HUDEP-2 (cell line): ENCODE measurements at regions not wholly inside any gene's neighbourhood (a gene's known extent, or its start where the extent isn't known, plus 50 kb on each side); places are given as distances from the start of the nearest gene placed in this dataset.
A peak's percentile ranks its signal among the peaks of the same experiment; 100 is the strongest.

ENCODE experiments used
- DNase-seq, 76 experiments: peaks; one replicate each; lab custom pipeline; 2025; ENCODE audit not compliant: unreplicated experiment in 76 of 76; lab: John Stamatoyannopoulos, UW

DNA sequence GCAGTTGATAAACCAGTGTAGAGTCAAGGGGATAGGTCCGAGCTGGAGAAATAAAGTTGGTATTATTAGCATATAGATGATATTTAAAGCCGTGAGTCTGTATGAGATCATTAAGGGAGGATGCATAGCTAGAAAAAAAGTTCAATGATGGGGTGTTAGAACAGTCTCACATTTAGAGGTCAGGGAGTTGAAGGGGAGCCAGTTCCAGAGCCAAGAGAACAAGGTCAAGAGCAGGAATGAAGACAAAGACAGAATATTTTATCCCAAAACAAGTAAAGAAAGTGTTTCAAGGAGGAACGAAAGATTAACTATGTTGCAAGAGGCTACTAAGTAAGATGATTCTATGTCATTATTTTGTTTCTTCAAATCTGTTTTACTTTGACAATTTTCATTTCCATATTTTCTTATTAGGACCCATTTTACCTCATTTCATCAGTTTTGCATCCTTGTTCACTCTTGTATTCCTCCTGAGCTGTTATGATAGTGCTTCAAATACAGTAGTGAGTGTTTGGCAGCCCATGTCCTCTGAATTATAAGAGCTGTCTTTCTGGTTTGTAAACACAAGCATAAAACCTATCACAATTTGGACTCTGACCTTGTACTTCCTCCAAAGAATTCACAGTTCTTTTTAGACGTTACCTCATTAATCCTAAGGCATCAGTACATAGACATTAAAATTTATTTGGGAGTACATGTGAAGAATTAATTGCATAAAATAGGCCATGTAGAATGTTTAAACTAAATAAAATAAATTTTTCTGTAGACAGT is 695.7 kb upstream of the NECTIN3 start:
- DNase-seq: no peak

DNA sequence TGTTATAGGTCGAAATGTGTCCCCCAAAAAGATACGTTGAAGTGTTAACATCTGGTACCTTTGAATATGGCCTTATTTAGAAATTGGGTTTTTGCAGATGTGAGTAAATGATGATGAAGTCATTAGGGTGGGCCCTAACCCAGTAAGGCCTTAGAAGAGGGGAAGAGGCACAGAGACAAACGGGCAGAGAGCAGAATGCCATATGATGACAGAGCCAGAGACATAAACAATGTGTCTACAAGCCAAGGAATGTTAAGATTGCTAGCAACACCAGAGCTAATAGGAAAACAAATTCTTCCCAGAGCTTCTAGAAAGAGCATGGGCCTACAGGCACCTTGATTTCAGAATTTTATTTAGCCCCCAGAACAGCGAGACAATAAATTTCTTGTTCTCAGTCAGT is 693.1 kb upstream of the NECTIN3 start:
- no peak for DNase-seq

DNA sequence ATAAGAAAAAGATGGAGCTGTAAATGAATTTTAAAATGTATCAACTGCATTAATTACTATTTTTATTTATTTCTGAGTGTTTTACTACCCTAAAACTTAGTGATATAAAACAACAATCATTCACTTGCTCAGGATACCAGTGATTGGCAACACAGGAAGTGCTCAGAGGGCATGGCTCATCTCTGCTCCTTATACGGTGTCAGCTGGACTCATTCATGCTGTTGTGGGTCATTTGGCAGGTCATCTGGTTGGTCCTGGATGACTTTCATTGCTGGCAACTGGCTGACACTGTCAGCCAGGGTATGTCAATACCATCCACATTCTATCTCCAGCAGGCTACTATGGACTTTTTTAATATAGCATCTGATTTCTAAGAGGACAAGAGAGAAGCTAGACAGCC is 689.6 kb upstream of the NECTIN3 start:
- no peak for DNase-seq

DNA sequence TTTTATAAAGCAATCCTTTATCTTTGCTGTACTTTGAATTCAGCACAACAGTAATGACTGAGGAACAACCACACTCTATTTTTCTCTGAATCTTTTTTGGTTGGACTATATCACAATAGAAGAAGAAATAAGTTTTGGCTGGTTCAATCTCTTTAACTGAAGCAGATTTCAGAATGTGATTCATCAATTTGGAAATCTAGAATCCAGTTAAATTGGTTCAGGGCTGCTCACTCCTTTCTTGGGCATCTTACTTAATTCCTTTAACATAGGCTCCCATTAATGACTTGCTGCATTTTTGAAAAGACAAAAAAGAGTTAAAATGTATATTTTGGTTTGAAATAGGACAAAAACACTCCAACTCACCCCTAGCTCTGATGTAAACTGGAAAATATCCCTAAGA is 688.3 kb upstream of the NECTIN3 start:
- DNase-seq: no peak

DNA sequence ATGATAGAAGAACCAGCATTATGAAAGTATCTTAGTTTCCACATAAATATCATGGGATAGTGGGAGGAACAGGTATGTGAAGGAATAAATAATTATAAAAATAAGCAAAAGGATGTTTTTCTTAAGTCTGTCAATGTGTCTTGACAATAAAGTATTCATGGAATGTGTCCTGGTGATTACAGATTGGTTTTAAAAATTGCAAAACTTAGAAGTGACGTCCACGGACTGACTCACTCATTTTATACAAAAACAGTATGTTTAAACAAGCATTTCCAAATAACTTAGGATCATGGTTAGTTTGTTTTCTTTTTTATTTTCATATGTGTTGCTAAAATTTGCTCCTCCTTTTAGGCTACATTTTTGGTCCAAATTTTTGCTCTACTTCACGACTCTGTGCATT is 687.0 kb upstream of the NECTIN3 start:
- no peak for DNase-seq

DNA sequence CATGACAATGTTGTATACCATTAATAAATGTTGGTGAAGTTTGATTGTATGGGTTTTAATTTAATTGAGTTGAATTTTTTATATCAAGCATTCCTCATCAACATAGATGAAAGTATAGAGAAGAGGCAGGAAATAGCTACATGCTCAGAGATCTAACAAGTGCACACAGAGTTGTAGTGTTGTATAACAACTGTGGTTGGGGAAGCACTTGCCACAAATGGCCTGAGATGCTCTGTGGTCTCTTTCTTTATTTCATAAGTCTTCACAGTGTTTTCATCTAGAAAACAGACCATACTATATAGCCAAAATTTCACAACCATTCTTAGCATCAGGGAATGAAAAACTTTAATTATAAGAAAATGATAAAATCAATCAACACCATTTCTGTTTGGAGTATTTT is 682.6 kb upstream of the NECTIN3 start:
- no peak for DNase-seq

DNA sequence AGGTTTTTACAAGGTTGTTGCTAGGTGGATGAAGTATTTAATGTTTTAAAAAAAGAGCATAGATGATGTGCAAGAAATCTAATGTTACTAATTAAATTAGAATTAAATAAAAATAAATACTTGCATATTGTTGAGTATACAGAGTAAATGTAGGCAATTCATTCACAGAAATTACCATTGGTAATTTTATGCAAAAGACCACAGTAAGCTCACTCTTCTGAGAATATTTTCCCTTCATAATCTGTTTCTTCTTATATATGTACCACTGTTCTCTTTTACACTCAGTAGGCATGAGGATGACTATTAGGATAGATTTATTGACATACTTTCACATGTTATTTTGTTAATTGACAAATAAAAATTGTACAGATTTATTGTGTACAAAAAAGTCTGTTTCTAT is 681.2 kb upstream of the NECTIN3 start:
- no peak for DNase-seq

DNA sequence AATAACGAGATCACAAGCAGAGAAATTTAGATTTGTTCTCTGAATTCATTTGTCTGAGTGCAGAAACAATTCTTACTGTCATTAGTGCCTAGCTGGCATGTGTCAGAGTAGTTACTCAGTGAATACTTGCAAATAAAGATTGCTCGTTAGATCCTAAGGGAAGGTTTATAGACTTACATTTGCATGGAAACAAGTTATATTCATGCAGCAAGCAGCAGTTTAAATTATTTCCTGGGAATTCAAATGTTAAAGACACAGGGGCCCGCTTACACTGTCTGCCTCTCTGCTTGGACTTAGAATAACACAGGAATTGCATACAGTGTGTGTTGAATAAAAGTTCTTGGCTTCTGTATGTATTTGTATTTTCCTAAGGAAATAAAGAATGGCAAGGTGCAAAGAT is 680.6 kb upstream of the NECTIN3 start:
- no peak for DNase-seq

DNA sequence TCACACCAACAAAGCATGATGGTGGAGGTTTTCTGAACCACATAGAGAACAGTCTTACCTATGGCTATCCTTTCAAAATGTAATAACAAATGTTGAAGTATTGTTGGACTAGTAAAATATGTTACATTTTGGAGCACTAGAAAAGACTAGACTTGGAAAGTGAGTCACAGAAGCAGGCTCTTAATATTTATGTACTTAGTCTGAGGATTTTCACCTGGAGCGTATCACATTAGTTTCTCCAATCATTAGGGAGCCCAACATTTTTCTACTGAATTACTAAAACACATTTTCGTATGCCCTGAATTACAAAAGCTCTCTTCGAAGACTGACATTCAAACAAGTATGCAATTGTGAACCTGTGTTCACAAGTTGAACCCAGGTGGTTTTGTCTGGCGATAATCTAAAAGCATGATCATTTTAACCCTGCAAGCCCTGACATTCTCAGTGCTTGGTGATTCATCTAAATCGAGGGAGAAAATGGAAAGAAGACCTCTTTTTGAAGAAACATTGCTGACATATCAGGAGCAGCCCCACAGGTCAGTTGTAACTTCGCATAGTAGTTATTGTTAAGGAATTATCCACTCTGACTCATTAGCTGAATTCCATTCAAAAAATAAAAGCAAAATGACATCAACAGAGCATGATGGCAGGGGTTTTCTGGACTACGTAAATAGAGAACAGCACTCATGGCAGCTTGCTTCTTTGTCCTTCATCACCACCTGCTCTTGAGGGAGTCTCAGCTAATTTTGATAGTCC is 679.8 kb upstream of the NECTIN3 start:
- no peak for DNase-seq

DNA sequence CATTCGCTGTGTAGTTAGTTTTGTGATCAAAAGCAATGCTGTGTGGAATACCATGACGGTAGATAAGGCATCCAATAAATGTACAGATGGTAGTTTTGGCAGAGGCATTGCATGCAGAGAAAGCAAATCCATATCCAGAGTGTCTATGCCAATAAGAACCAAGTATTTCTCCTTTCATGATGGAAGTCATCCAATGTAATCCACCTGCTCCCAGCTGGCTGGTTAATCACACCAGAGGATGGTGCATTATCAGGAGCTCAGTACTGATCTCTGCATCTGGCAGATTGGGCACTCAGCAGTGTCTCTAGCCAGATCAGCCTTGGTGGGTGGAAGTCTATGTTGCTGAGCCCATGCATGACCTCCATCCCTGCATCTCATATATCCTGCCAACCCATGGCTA is 677.7 kb upstream of the NECTIN3 start:
- DNase-seq: no peak

DNA sequence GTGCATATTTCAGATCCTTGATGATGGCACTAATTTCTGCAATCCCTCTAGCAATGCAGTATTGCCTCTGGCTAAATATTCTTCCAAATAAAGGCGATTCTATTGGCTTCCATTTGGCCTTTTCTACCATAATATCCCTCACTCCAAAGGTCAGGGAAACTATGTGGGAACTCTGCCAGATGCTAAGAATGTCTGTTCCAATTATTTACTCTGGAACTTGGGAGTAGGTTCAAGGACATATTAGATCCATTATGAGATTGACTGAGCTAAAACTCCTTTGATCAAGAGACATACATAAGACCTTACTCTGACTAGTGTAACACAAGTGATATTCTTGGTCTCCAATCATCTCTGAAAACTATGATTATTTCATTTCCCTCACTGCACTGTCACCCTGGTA is 674.5 kb upstream of the NECTIN3 start:
- no peak for DNase-seq

DNA sequence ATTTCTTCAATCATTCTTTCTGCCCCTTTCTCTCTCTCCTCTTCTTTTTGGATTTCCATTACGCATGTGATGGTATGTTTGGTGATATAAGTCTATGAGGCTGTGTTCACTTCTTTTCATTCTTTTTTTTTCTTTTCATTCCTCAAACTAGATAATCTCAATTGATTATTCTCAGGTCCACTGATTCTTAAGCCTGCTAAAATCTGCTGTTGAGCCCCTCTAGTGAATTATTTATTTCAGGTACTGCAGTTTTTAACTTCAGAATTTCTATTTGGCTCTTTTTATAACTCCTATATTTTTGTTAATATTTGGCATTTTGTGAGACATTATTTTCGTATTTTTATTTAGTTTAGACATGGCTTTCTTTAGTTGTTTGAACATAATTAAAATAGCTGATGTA is 671.3 kb upstream of the NECTIN3 start:
- no peak for DNase-seq

DNA sequence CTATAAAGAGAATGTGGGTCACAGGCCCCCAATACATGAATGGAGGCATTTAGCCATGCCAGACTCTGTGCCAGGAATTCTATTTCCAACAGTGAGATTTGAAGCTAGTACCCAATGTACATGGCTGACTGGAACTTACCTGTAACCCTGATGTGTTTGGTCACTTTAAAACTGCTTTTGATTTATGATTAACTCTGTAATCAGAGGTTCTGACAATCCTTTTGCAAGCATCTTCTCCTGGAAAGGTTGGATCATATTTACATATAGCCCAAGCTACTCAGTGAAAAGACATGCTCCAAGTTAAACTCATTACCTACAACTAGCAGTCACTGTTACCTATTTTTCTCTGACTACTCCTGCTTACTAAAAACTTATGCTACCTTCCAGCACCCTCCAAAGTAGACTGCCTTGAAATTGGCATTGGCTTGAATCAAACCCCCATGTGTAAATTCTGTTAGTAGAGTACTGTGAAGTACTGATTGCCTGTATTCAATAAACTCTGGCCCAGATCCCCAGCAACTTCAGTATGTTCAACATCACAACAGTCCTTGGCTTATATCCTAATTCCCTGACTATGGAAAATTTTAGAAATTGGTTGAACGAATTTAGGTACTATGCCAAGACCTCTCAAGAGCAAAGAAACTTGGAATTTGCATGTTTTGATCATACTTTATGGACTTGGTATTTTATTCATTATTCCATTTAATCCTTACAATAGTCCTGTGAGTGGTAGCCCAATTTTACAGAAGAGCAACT is 665.6 kb upstream of the NECTIN3 start:
- DNase-seq: no peak

DNA sequence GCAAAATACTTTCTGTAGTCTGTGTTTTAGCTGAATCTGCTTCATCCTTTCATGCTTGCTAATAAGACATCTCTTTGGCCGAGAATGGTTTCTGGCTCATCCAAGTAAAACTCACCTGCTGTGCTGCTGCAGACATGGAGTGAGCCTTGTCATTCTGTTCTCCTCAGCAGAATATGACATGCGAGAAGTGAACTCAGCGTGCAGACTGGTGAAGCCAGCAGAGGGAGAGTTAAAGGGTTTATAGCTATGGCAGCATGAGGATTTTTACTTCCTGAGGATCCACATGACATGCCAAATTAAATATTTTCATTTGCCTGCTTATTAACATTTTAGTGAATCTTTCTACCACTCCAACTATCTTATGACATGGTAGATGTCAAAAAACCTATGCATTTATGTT is 658.4 kb upstream of the NECTIN3 start:
- no peak for DNase-seq

DNA sequence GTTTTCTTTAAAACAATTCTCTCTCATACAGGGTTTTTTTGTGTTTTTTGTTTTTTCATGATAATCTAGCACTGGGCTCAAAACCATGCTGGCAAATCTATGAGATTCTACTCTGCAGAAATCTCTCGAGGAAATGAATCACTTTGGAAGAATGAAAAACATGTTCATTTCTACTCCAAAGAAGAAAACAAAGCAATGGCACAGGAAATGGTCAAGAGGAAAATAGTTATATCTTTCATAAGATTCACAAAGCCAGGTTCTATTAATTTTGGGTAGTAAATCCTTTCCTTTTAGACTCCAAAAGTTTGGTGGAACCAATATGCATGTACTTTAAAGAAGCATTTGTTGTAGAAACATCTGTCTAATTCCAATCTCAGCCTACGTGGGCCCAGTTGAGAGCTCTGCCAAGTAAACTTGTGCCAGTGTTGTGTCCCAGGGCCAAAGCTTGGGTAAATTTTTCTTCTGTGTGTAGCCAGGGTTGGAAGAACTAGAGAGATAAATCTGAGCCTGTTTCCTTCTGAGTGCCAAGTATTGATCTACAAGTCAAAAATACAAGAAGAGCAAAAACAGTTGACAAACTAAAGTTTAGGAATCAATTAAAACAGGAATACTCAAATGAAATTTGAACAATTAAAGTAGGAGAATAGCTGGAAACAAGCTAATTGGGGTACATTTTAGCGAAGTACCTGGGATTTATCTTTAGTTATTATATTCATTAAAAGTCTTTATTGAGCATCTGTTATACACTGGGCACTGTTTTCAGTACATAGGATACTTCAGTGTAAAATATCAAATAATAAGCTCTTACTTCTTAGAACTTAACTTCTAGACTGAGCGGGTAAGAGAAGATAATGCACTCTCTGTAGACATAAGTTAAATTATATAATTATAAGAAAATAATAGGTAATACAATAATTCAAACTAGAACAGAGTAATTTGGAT is 657.5 kb upstream of the NECTIN3 start:
- no peak for DNase-seq

DNA sequence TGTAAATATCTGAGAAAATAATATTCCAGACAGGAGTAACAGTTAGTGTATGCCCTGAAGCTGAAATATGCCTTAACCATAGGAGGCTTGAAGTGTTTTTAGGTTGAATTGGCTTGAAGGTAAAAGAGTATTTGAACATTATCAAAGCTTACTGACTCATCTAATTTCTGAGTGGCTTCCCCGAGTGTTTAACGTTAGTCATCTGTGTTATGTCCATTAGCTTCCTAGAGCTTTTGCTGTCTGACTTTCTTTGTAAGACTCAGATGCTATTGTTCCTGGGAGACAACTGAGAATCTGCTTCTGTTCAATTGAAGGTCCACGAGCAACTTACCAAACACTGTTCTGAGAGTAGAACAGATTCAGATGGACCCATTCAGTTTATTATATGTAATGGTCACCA is 656.8 kb upstream of the NECTIN3 start:
- no peak for DNase-seq

DNA sequence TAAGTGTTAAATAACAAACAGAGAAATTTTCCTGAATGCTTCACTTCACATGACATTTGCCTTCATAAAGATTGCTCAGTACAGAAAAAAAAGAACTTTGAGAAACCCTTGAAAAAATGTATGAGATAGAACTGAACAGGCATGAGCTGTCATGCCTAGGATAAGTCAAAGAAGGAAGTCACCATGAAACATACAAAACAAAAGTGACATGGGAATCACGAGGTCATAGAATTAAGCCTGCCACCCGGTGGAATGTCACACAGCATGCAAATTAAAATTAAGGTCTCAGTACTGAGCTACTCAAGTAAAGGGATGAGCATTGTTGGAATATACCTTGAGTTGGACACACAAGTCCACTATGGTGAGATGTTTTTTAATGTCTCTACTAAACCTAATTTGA is 652.5 kb upstream of the NECTIN3 start:
- DNase-seq: peak in 1 of 76 experiments; percentile 0

DNA sequence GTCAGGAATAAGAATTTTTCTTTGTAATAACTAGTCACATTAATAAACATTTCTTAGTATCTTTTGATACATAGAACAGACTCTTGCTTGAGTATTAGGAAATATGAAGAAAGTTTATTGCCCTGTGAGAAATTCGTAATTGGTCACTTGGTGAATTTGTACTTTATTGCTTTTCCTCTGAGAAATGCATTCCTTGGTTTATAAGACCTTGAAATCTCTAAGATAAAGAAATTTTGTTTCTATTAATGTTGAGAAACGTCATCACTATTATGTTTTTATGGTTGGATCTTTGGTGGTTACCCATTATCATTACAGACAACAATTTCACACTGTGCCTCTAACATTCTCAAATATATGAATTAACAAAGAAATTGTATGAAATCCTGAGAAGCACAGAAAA is 652.0 kb upstream of the NECTIN3 start:
- DNase-seq: no peak

DNA sequence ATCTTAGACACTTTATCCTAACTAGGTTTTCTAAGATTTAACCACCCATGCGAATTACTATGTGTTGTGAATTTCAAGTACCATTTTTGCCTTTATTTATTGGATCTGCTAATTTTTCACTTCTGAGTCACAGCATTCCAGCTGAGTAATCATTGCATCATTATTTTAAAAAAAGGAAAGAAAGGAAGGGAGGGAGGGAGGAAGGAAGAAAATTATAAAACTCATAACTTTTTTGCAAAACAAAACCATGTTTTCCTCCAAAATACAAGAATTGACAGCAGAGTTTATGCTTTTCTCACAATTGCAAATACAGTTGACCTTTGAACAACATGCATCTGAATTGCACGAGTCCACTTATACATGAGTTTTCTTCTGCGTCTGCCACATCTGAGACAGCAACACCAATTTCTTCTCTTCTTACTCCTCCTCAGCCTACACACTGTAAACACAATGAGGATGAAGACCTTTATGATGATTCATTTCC is 651.4 kb upstream of the NECTIN3 start:
- DNase-seq: no peak

DNA sequence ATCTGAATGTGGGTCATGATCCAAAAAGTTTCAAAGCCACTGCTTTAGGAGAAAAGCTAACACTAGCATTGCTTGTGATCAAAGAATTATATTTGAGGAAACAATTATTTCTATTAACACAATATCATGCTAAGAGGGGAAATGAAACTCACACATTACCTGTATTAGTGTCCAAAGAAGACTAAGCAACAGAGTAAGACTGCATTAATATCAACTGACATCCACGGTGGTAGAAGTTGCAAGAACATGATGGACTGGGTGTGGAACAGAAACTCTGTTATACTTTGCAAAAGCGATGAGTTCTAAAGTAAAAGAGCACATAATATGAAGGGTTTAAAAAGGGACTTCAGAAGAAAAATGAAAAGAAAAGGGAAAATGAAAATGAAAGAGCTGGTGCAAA is 648.3 kb upstream of the NECTIN3 start:
- DNase-seq: no peak
